ENCODE measurements at regions not wholly inside any gene's neighbourhood (a gene's known extent, or its start where the extent isn't known, plus 50 kb on each side); places are given as distances from the start of the nearest gene placed in this dataset.

- FAIRE-seq = no peak
- POLR2A ChIA-PET = no interaction called here
- TF ChIP-seq HMGXB4 (CRISPR knock-in tag; IDR thresholded peaks at IDR 0.05; ENCODE audit: borderline replicate concordance) (no peak), ELK1 (IDR thresholded peaks at IDR 0.05; ENCODE audit: low read depth, low read length) (no peak), HEYL (CRISPR knock-in tag; IDR thresholded peaks at IDR 0.05) (no peak), RAD21 (conservative IDR thresholded peaks at IDR 0.05 in 1 of 2, IDR thresholded peaks at IDR 0.05 in 1 of 2) (no peak)
- no peak for ATAC-seq
- Histone ChIP-seq H3K9me3 (no peaks in the 10 kb centered on the region), H3K4me1 (no peaks in the 10 kb centered on the region), H3K4me3 (no peak overlapping the region), H3K4me2 (no peak overlapping the region), H3K27ac (no peak overlapping the region)
- DNase-seq (ENCODE audit: low read depth in 1 of 2, low spot score in 1 of 2) = no peak
- 6% methylated on average over 2 of the region's 2 CpGs for WGBS (ENCODE audit: missing lambda C conversion rate)
- CTCF ChIA-PET = no interaction called here
These were observed 1172.8 kb upstream of the TENM4 start for GRCh38 chr11:80613655-80614054.

GRCh38 chr11:80610516-80610915 is 1169.7 kb upstream of the TENM4 start:
- H3K4me3 ChIP-seq = no peak overlapping the region
- 35% methylated on average over 7 of the region's 7 CpGs for WGBS (ENCODE audit: missing lambda C conversion rate)
- H3K9me3 ChIP-seq = no peaks in the 10 kb centered on the region
- ChIA-PET CTCF (no interaction called here), POLR2A (no interaction called here)
- H3K27ac ChIP-seq = no peak overlapping the region
- TF ChIP-seq ZFP36 (IDR thresholded peaks at IDR 0.05; ENCODE audit: borderline replicate concordance, partially characterized antibody) (no peak), JUN (IDR thresholded peaks at IDR 0.05) (no peak)
- DNase-seq (ENCODE audit: low read depth in 1 of 2, low spot score in 1 of 2) (no peak), FAIRE-seq (no peak), ATAC-seq (no peak)
- no peak overlapping the region for H3K4me2 ChIP-seq
- H3K4me1 ChIP-seq = no peaks in the 10 kb centered on the region

GRCh38 chr11:80603472-80603871 is 1162.6 kb upstream of the TENM4 start:
- ChIA-PET CTCF (no interaction called here), POLR2A (no interaction called here)

GRCh38 chr11:80598905-80599304 is 1158.1 kb upstream of the TENM4 start:
- CTCF ChIA-PET = no interaction called here
- POLR2A ChIA-PET = no interaction called here
- ATAC-seq (no peak), DNase-seq (ENCODE audit: low read depth in 1 of 2, low spot score in 1 of 2) (no peak), FAIRE-seq (no peak)
- TF ChIP-seq EP300 (IDR thresholded peaks at IDR 0.05) (no peak), EHF (CRISPR knock-in tag; IDR thresholded peaks at IDR 0.05) (no peak)
- Histone ChIP-seq H3K9me3 (no peaks in the 10 kb centered on the region), H3K4me3 (no peak overlapping the region), H3K4me2 (no peak overlapping the region), H3K27ac (no peak overlapping the region), H3K4me1 (no peaks in the 10 kb centered on the region)
- 15% methylated on average over 6 of the region's 6 CpGs for WGBS (ENCODE audit: missing lambda C conversion rate)

More at GRCh38 chr11:80603472-80603871, 1162.6 kb upstream of the TENM4 start:
- DNase-seq (ENCODE audit: low read depth in 1 of 2, low spot score in 1 of 2) (no peak), ATAC-seq (no peak), FAIRE-seq (no peak)
- WGBS (ENCODE audit: missing lambda C conversion rate) = 100% methylated on average over 2 of the region's 2 CpGs
- Histone ChIP-seq H3K4me1 (no peaks in the 10 kb centered on the region), H3K9me3 (no peaks in the 10 kb centered on the region), H3K4me2 (no peak overlapping the region), H3K4me3 (no peak overlapping the region), H3K27ac (no peak overlapping the region)
- no peak for TF ChIP-seq SMC3 (IDR thresholded peaks at IDR 0.05)
- no peak for TF ChIP-seq FOSL2 (IDR thresholded peaks at IDR 0.05)
- TF ChIP-seq FOSL2 (CRISPR knock-in tag; IDR thresholded peaks at IDR 0.05) = no peak
- TF ChIP-seq NR3C1 (IDR thresholded peaks at IDR 0.05) = no peak
- no peak for TF ChIP-seq NFE2L2 (conservative IDR thresholded peaks at IDR 0.05; ENCODE audit: low read length)
- TF ChIP-seq ZSCAN20 (CRISPR knock-in tag; IDR thresholded peaks at IDR 0.05) = no peak
- TF ChIP-seq KDM5A (IDR thresholded peaks at IDR 0.05) = no peak
- no peak for TF ChIP-seq ZC3H11A (IDR thresholded peaks at IDR 0.05)
- no peak for TF ChIP-seq JUN (IDR thresholded peaks at IDR 0.05)
- TF ChIP-seq TFCP2L1 (CRISPR knock-in tag; IDR thresholded peaks at IDR 0.05) = no peak
- TF ChIP-seq HOXB13 (CRISPR knock-in tag; IDR thresholded peaks at IDR 0.05; ENCODE audit: low read depth) = no peak
- TF ChIP-seq PBX3 (IDR thresholded peaks at IDR 0.05) = no peak
- TF ChIP-seq TP53 (CRISPR knock-in tag; IDR thresholded peaks at IDR 0.05) = no peak
